GM19463 (cell line): ENCODE measurements at regions not wholly inside any gene's neighbourhood (a gene's known extent, or its start where the extent isn't known, plus 50 kb on each side); places are given as distances from the start of the nearest gene placed in this dataset.

ENCODE experiments used
- ATAC-seq: cut with Tn5 transposase; IDR thresholded peaks from one replicate; pipeline ENCODE4 v1.9.1; 2021; ENCODE audit warnings: mild to moderate bottlenecking, moderate library complexity; ENCODE audit not compliant: unreplicated experiment

DNA sequence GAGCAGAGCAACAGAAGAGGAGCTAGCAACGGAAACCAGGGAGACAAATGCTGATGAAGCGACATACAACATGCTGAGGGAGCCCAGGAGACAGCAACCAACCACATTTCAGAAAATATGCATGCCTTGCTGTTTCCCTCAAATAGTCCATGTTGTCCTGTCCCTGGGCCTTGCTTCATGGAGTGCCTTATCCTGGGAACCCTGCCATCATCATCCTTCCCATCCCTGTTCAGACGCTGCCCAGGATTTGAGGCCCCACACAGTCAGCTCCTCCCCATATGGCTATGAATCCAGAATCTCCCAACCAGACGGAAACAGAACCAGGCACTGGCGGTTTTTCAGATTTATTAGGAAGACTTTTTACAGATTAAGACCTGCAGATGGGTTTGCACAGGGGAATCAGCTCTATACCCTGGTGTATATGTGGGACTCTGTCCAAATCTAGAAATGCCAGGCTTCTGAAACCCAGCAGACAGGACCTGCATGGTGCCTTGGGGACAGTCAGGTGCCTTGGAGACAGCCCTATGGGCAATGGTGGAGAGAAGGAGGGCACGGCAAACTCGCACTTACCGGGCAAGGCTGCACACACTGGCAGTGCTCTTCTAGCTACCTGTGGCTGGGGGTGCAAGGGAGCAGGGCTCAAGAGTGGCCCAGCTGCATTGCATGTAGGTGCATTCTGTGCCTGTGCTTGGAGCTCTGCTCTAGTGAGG, 199.7 kb upstream of the MAMLD1 start:
- ATAC-seq: no peak

DNA sequence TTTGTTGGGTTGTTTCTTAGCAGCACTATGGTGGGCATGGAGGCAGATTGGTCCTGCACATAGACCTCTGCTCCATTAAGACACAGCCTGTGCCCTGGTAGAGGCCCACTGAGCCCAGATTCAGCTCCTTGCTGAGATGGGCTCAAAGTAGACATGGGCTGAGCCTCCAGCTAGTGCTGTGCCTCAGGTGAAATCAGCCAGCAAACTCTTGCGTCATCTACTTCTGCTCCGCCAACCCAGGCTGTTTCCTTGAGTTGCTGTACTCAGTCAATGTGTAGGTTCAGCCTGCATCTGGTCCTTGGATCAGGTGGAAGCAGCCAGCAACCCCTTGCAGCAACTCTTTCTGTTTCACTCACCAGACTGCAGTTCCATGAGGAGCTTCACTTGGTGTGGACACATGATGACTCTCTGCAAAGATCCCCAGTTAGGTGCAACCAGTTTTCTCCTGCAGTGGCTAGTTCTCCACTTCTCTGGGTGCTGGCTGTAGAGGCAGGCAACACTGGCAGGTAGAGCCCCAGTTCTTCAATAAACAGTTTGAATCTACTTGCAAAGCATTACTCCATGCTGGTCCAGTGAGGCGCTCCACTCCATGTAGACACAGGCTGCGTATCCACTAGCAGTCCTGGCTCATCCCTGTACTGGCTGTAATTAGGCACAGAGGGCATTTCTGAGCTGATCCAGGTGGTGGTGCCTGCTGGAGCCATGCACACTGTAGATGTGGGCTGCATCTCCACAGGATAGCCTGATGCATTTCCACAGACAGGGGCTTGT, 199.0 kb upstream of the MAMLD1 start:
- no peak for ATAC-seq

DNA sequence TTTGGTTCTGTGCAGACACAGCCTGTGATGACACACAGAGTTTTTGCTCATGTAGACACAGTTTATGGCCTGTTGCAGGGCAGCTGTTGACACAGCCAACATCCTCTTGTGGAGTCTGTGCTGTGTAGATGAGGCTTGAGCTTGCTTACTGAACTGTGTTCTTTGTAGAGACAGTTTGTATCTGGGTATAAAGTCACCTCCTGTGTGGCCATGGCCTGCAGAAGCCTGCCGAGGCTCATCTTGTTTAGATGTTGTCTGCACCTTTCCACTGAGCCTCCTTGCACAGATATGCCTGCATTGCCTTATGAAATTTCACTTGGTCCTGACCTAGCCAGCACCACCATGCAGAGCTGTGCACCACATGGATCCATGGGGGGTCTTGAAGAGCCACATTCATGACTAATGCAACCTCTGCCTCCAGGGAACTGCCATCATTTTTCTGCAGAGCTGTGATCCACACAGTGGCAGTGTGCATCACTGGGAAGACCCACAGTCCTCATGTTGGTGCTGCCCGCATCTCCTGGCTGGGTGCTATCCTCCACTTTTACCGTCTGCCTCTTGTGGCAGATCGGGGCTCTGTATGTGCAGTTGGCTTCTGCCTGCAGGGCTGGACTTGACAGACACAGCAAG, 198.0 kb upstream of the MAMLD1 start:
- no peak for ATAC-seq

DNA sequence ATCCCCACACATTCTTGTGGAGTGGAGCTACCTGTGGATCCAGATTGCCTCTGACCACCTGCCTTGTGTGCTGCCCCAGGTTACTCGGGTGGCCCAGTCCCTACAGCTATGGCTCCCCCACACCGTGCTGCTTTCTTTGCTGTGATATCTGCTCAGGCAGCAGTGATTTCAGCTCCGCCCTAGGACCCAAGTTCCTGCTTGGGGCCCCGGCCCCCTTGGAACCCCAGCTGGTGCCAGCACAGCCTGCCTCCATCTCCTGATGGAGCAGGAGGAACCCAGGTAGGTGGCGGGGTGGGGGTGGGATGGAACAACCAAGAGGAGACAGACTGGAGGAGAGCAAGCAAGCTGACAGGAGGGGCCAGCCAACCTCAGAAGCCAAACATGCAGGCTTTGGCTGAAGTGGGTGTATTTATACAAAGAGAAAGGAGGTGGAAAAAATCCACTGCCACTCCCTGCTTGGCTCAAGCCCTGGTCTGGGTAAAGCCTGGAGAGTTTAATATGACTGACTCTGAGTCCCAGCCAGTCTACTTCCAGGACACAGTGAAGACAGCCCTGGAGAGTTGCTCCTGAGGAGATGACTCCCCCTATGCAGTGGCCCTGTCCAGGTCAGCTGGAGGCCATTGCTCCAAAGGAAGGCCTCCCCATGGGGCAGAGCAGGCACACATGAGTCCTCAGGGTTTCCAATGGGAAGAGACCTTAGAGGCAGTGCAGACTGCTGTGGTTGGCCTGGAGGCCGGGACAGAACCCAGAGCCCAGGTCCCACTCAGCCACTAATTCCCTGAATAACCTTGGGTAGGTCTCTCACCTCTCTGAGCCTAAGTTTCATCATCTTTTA, 197.1 kb upstream of the MAMLD1 start:
- ATAC-seq: no peak

DNA sequence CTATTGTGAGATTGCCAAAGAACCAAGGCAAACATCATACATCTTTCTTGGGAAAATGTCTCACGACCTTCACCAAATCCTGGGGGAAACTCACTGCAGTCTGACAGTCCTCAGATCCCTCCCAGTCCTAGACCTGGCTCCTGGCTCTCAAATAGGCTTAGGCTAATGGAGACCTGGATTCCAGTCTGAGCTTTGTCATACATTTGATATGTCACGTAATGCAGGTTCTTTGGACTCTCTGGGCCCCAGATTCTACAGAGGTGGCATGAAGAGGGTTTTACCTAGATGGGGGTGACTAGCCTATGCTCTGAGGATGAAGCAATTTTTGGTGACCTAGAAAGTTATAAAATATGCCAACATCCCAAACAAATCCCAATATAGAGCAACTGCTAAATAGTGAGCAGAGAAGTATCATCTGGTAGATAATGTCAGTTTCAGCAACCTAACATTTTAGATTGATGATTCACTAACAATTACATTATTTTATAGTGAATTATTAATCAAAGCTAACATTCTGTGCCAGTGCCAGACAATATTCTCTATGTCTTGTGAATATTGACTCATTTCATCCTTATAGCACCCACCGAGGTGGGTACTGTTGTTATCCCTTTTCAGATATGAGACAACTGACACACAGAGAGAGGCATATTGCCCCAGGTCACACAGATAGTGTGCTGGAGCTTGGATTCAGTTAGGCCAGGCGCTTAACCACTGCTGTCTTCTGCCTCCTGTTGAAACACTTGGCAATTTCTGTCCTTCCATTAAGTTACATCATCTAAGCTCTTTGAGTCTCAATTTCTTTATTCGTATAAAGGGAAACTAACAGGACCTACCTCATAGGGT, 195.4 kb upstream of the MAMLD1 start:
- no peak for ATAC-seq

DNA sequence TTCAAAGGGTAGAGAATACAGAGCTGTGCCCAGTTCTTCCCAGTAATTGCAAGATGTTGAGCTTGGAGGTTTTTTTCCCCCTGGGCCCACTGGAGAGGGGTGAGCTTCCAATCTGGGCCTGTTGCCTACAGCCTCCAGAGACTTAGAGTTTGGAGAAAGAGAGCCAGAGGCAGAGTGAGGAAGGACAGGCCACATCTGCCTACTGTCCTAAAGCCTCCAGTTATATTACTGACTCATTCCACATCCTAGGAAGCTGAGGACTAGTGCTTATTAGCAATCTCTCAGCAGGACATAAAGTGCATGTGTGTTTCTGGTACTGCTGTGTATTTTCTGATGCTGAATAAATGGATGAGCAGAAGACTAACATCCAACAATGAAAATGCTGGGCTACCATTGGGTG, 181.0 kb upstream of the MAMLD1 start:
- ATAC-seq: no peak

DNA sequence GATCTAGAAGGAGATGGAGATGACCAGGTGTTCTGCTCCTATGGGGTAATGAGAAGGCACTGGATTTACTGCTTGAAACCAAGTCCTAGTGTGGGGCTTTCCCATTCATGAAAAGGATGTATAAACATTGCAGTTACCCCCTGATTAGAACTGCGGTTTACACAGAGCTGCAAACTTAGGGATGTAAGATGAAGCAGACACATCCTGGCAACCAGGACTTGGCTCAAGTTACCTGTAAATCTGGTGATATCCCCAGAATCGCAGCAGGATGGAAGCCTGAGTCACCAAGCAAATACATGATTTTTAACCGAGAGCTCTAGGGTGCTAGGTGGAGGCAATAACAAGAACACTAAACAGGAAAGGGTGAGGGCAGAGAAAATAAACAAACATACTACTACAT, 178.6 kb upstream of the MAMLD1 start:
- no peak for ATAC-seq

DNA sequence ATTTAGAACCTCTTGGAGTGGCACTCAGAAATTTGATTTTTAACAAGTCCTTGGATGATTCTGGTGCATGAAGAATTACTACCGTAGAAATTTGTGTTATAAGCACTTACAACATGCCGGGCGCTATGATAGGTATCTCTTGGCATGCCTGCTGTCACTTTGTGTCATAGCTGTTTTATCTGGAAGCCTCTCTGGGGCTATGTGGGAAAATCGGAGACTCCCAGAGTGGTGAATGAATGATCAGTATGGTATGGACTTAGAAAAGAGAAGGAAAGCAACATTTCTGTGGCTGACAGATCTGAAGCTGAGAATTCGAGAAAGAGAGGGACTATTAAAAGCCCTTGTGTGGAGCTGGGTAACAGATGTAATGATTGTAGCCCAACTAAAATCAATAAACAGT, 177.4 kb upstream of the MAMLD1 start:
- no peak for ATAC-seq

DNA sequence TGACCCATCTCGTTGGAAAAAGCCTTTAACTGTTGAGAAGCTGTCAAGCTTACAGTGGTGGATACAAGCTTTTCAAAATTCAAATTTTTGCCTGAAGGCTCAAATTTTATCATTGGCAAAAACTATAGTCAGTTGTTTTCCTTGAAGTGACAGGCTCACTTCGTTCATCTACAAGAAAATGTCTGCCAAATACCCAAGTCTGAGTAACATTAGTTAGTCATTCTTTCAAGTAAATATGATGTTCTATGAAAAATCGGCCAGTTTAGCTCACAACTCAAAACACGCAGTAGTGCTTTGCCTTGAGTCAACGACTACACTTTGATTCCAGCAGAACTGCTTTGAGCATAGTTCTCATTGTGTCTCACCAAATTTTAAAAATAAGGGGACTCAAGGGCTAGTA, 170.3 kb upstream of the MAMLD1 start:
- ATAC-seq: no peak

DNA sequence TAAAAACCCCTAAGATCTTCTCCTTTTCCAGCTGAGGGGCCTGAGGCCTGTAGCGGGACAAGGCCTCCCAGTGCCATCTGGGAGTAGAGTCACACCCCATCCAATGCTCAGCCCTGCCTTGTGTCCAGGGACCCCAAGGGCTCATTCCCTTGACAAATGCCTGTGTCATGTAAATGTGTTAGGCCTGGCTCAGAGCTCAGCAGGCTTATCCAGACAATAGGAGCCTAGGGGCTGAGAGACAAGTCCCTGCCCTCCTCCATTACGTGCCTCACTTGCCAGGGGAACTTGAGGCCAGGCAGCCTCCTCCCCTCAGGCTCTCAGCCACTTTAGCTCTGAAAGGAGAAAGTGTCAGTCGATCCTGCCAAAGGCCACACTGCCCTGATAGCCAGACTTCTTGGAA, 166.8 kb upstream of the MAMLD1 start:
- no peak for ATAC-seq

DNA sequence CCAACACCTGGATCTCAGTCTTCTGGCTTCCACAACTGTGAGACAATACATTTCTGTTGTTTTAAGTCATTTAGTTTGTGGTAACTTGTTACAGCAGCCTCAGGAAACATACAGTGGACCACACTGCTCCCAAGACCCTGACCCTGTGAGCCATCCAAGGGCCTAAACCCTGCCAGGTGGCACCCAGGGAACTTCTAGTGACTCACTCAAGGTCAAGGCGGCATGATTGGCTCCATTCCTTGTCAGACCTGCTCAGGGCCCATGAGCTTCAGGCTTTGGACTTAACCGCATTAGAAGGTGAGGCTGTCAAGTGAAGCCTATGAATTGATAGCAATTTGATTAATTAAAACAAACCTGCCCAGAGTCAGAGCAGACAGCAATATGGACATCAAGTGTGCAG, 165.7 kb upstream of the MAMLD1 start:
- no peak for ATAC-seq

DNA sequence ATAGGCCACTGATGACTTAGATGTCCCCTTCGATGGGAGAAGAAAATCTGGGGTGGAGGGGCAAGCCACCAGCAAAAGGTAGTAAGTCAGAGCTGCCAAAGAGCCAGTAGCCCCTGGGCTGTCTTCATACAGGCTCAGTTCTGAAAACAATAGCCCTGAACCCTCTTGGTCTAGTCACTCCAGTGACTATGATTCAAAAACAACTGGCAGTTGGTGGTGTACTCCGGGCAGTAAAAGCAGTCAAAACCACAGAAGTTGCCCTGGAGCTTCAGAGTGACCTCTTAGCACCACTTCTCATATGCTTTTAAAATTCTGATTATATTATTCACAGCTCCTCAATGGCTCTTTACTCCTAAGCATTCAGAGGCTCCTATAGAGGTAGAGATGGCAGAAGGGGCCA, 164.3 kb upstream of the MAMLD1 start:
- no peak for ATAC-seq

DNA sequence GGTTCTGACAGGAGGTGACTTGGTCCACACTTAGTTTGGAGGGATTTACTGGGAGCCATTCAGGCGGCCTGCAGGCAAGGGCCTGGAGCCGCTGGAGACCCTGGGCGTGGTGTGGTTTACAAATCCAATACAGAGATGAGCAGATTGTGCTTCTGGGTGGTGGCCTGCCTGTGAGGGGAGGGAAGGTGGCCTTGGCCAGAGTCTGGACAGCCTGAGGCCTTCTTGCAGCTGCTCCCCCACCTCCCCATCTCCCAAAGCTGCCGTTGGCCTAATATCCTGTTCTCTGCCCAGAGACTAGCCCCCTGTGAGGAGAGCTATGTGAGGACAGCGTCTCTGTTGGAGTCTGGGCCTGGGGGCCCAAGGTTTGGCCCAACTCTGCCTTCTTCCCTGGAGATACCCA, 163.9 kb upstream of the MAMLD1 start:
- no peak for ATAC-seq

DNA sequence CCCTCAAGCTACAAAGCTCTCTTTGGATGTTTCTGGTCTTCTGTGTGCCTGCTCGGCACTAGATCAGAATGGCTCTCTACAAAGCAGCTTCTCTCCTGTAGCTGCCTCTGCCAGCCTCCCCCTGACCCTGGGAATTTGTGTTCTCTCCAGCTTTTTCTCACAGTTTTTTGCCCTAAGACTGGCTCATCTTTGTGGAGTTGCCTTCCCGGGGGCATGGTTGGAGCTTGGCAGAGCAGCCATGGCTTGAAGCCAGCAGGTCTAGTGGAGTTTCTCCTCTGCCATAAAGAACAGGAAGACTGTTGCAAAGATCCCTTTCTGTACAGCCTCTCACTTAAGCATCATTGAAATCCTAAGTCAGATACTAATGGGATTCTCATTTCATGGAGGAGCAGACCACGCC, 163.3 kb upstream of the MAMLD1 start:
- no peak for ATAC-seq

DNA sequence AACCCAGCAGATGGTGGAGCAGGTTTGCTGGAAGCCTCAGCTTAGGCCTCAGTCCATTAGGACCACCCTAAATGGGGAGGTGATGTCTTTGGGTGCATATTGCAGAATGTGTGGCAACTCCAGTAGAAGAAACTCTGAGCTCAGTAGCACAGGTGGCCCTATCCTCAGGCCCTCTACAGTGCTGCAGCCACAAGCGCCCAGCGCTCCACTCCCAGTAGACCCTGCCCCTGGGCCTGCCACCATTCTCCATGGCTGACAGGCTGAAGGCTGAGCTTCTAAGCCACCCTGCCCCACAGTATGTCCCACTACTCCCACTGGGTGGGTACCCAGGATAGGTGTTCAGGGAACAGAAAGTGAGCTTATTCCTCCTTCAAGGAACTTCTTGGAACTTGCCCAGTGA, 162.8 kb upstream of the MAMLD1 start:
- ATAC-seq: no peak

DNA sequence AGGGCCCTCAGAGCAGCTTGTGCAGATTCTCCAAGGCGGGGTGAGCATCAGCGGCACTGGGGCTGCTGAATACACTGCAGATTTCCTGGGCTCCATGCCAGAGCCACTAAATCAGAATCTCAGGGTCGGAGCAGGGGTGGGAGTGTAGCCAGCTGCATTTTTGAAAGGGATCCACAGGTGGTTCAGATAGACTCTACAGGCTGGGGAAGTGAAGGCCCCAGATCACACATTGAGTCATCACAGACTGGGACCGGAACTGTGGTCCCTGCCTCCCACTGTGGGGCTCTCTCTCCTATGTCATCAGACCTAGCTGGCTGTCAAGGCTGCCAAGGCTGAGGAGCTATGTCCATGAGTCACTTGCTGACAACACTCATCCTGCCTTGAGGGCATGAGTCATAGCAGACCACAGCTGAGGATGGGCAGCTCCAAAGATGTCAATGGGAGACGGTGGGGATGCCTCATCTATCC, 162.3 kb upstream of the MAMLD1 start:
- ATAC-seq: peak; percentile 98

DNA sequence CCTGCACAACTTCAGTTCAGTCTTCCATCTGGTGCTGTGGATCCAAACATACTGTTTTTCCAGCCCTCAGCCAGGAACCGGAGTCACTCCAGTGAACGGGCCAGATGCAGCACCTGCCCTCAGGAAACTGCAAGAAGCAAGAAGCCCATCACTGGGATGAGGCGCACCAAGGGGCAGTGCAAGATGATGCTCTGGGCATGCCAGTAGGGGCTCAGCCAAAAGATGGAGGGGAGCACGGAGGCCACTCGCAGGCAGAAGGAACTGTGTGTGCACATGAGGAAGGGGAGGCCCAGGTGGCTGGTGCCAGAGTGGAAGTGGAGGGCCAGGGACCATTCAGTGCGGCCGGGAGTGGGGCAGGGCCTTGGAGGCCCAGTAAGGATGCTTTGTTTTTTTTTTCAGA, 161.7 kb upstream of the MAMLD1 start:
- no peak for ATAC-seq

DNA sequence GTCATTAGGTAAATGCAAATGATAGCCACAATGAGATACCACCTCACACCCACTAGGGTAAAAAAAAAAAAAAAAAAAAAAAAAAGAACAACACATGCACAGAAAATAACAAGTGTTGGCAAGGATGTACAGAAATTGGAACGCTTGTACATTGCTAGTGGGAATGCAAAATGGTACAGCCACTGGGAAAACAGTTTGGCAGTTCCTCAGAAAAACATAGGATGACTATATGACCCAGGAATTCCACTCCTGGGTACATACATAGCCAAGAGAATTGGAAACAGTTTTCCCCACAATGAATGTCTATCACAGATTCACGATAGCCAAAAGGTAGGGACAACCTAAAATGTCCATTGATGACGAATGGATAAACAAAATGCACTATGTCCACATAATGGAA, 161.3 kb upstream of the MAMLD1 start:
- ATAC-seq: no peak

DNA sequence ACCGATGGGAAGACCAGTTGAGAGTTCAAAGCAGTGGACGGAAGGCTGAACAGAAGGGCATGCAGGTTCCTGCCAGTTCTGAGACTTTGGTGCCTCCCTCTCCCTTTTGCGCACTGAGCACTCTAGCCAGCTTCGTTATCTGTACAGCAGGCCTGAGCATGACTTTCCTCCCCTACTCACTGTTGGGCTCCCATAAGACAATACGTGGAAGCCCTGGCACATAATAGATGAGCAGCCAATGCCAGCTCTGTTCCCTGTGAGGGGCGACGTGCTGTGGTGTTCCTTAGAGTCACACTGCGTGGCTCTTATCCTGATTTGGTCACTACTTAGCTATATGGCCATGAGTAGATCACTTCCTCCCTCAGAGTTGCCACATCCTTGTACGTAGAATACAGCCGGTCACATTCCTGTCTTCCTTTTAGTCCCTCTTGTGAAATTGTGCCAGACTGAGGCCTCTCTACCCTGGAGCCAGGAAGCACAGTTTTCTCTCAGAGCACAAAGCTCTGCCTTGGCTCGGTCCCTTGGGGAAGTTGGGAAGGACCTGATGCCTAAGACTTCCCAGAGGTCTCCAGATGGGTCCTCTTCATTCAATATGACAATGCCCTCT, 160.4 kb upstream of the MAMLD1 start:
- ATAC-seq: no peak

DNA sequence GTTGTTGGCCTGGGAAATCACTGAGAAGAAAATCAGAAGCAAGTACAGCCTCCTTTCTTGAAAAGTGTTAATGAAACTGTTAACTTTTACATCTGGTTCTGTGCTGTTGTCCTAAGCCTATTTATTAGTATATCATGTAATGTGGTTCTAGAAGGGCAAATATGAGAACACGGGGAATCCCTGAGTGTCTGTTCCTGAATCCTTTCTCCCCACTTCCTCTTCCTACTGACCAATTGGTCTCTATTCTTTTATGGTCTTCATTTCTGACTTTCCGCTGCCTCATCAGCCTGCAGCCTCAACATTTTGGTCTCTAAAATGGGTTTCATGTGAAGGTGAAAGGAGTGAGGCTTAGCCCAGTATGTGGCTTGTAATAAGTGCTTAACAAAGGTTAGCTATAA, 159.9 kb upstream of the MAMLD1 start:
- ATAC-seq: no peak
